Prostate gland (tissue), 2 donors: ENCODE measurements at regions not wholly inside any gene's neighbourhood (a gene's known extent, or its start where the extent isn't known, plus 50 kb on each side); places are given as distances from the start of the nearest gene placed in this dataset.

ENCODE experiments used
- POLR2A ChIP-seq: fragments of 450-650 bp; IDR thresholded peaks from one replicate; pipeline ENCODE4 v1.6.1; 2016; ENCODE audit warnings: antibody characterized with exemption, mild to moderate bottlenecking
- TF ChIP-seq, protein P1 (sequence below), 4 experiments: fragments of 200-600 bp in 2 of 4; fragments of 450-650 bp in 2 of 4; sonication (generic) in 2 of 4; IDR thresholded peaks; 1 replicate in 3 of 4; 2 replicates in 1 of 4; pipeline ENCODE4 v1.5.1; 2016 to 2019; ENCODE audit warnings: antibody characterized with exemption in 4 of 4, mild to moderate bottlenecking in 2 of 4, moderate library complexity in 2 of 4

DNA sequence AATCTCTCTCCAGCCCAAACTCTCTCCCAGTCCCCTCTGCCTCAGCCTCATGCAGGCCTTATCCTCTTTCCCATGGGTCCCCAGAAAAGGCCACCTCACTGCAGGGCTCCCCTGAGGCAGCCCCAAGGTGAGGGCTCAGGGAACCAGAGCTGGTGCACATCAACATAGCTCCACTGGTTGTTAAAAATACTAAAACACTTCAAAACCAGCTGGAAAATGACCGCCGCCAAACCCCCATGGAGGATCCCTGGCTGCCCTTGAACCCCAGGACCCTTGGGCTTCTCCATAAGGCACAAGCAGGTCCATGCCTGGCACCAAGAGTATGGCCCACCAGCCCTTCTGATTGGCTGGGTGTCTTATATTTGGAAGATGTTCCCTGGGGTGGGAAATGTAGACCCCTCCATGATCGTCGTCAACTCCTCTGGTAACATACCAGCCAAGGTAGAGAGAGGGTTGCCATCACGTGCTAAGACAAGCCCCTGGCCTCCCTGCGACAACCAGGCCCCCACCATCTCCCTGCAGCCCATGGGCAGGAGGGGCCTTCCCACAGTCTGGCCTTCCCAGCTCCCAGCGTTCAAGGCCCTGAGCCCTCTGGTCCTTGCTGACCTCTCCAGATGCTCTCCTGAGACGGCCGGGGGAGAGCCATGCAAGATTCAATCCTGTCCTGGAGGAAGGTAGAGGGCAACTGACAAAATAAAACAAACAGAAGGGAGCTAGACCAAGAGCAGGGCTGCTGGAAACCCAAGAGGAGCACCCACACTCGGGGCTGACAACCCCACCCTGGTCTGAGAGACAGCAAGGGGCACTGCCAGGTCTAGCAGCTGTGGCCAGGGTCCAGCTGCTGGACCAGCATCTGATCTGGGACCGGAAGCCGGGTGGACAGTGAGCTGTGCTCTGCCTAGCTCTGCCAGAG is 132.1 kb upstream of the PRR20G start:
- TF ChIP-seq, protein P1, sequence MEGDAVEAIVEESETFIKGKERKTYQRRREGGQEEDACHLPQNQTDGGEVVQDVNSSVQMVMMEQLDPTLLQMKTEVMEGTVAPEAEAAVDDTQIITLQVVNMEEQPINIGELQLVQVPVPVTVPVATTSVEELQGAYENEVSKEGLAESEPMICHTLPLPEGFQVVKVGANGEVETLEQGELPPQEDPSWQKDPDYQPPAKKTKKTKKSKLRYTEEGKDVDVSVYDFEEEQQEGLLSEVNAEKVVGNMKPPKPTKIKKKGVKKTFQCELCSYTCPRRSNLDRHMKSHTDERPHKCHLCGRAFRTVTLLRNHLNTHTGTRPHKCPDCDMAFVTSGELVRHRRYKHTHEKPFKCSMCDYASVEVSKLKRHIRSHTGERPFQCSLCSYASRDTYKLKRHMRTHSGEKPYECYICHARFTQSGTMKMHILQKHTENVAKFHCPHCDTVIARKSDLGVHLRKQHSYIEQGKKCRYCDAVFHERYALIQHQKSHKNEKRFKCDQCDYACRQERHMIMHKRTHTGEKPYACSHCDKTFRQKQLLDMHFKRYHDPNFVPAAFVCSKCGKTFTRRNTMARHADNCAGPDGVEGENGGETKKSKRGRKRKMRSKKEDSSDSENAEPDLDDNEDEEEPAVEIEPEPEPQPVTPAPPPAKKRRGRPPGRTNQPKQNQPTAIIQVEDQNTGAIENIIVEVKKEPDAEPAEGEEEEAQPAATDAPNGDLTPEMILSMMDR (IDR thresholded peaks at IDR 0.05) = no peak
- no peak for TF ChIP-seq POLR2A
